PC-9 (cell line): ENCODE measurements at regions not wholly inside any gene's neighbourhood (a gene's known extent, or its start where the extent isn't known, plus 50 kb on each side); places are given as distances from the start of the nearest gene placed in this dataset.

Experiments used
- CTCF ChIP-seq: fragments of 200-600 bp; sonication (generic); conservative IDR thresholded peaks from 2 replicates; pipeline ENCODE4 v1.6.1; 2017; ENCODE audit warnings: mixed run types, antibody characterized with exemption, mild to moderate bottlenecking, moderate library complexity
- EZH2 ChIP-seq: fragments of 200-600 bp; sonication (generic); IDR thresholded peaks from 2 replicates; pipeline ENCODE4 v1.8.0; 2017; ENCODE audit warnings: antibody characterized with exemption, low read depth

GRCh38 chr1:81126989-81127581 is 673.6 kb upstream of the ADGRL2 start:
- TF ChIP-seq EZH2 (no peak), CTCF (no peak)
